Dendritic cell treated with granulocyte-macrophage colony-stimulating factor and Interleukin-4, amounts not matched to agents 40 ng/mL and 50 ng/mL, for 4 days (primary cell): ENCODE measurements at regions not wholly inside any gene's neighbourhood (a gene's known extent, or its start where the extent isn't known, plus 50 kb on each side); places are given as distances from the start of the nearest gene placed in this dataset.
A peak's percentile ranks its signal among the peaks of the same experiment; 100 is the strongest.
"Not testable (repeated sequence)": the region's sequence is repeated elsewhere in the genome, so short reads cannot be mapped to it uniquely, and the experiment has no call there.

Experiments
- H3K27ac Mint-ChIP-seq: one replicate; pipeline ENCODE4 v1.8.0; 2022; ENCODE audit warnings: mild to moderate bottlenecking, mixed read lengths
- H3K27me3 Mint-ChIP-seq: one replicate; pipeline ENCODE4 v1.8.0; 2022; ENCODE audit warnings: mild to moderate bottlenecking, mixed read lengths
- H3K36me3 Mint-ChIP-seq: one replicate; pipeline ENCODE4 v1.8.0; 2022; ENCODE audit warnings: low read depth, mixed read lengths
- H3K4me1 Mint-ChIP-seq: one replicate; pipeline ENCODE4 v1.8.0; 2022; ENCODE audit warnings: low read depth, mixed read lengths
- H3K4me3 Mint-ChIP-seq: one replicate; pipeline ENCODE4 v1.8.0; 2022; ENCODE audit warnings: mild to moderate bottlenecking, moderate library complexity, mixed read lengths
- H3K9me3 Mint-ChIP-seq: one replicate; pipeline ENCODE4 v1.8.0; 2022; ENCODE audit warnings: mixed read lengths
- intact Hi-C: fragments of 100-400 bp; cut with micrococcal nuclease; formaldehyde crosslinking; loops from one replicate; pipeline ENCODE4 v1.15.0; 2022

- intact Hi-C loops = no loop called here
- Mint-ChIP-seq H3K27me3 (peaks cover 14% of the 10 kb centered on the region), H3K4me3 (no peak overlapping the region), H3K9me3 (no peaks in the 10 kb centered on the region), H3K36me3 (no peaks in the 10 kb centered on the region), H3K27ac (no peak overlapping the region), H3K4me1 (peaks cover 12% of the 10 kb centered on the region)
Observed at GRCh38 chr22:22164541-22165272, 79.9 kb upstream of the VPREB1 start.

GRCh38 chr22:22161924-22162851, 82.4 kb upstream of the VPREB1 start:
- intact Hi-C loops = no loop called here

GRCh38 chr22:22160768-22161167, 83.8 kb upstream of the VPREB1 start:
- H3K4me1 Mint-ChIP-seq = peaks cover 16% of the 10 kb centered on the region
- H3K36me3 Mint-ChIP-seq, H3K27me3 Mint-ChIP-seq, H3K9me3 Mint-ChIP-seq, intact Hi-C loops, H3K4me3 Mint-ChIP-seq, H3K27ac Mint-ChIP-seq: not testable (repeated sequence)

More at GRCh38 chr22:22161924-22162851, 82.4 kb upstream of the VPREB1 start:
- H3K4me3 Mint-ChIP-seq = no peak overlapping the region
- no peaks in the 10 kb centered on the region for H3K36me3 Mint-ChIP-seq
- peaks cover 11% of the 10 kb centered on the region for H3K4me1 Mint-ChIP-seq
- peaks cover 11% of the 10 kb centered on the region for H3K27me3 Mint-ChIP-seq
- no peaks in the 10 kb centered on the region for H3K9me3 Mint-ChIP-seq
- H3K27ac Mint-ChIP-seq = no peak overlapping the region

DNA sequence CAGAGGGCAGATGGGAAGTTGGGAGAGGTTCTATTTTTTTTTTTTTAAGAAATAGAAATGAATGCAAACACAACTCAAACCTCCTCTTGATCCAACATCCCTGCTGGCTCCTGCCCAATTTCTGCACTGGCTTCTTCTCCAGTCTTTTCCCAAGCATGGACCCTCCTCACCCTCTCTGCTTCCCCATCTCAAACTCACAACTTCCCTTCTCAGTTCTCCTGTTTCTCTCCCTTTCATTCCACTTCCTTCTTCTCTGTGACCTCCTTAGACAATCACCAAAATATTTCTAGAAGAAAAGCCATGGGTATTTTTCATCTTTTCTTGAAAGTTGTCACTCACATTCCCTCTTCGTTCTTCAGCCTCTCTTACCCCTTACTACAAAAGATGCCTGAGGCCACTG, 85.2 kb upstream of the VPREB1 start:
- intact Hi-C loops = loop anchor here (5.0 kb wide), 1 partner anchor 78 kb away; no protein-coding TSS in a partner anchor
- no peak overlapping the region for H3K4me3 Mint-ChIP-seq
- no peaks in the 10 kb centered on the region for H3K9me3 Mint-ChIP-seq
- H3K4me1 Mint-ChIP-seq = peaks cover 23% of the 10 kb centered on the region
- H3K36me3 Mint-ChIP-seq = no peaks in the 10 kb centered on the region
- H3K27ac Mint-ChIP-seq = no peak overlapping the region
- H3K27me3 Mint-ChIP-seq = peaks cover 6% of the 10 kb centered on the region

GRCh38 chr22:22158965-22159364, 85.6 kb upstream of the VPREB1 start:
- peaks cover 6% of the 10 kb centered on the region for H3K27me3 Mint-ChIP-seq
- intact Hi-C loops = loop anchor here (5.0 kb wide), 1 partner anchor 78 kb away; no protein-coding TSS in a partner anchor
- H3K4me1 Mint-ChIP-seq = peaks cover 27% of the 10 kb centered on the region
- H3K27ac Mint-ChIP-seq = no peak overlapping the region
- H3K36me3 Mint-ChIP-seq = no peaks in the 10 kb centered on the region
- H3K9me3 Mint-ChIP-seq = no peaks in the 10 kb centered on the region
- H3K4me3 Mint-ChIP-seq = no peak overlapping the region

- Mint-ChIP-seq H3K4me1 (peaks cover 33% of the 10 kb centered on the region), H3K4me3 (no peak overlapping the region), H3K27me3 (peaks cover 4% of the 10 kb centered on the region), H3K27ac (no peak overlapping the region), H3K36me3 (no peaks in the 10 kb centered on the region), H3K9me3 (no peaks in the 10 kb centered on the region)
- intact Hi-C loops = loop anchor here (5.0 kb wide), 1 partner anchor 79 kb away; no protein-coding TSS in a partner anchor
Observed at GRCh38 chr22:22158207-22158816, 86.3 kb upstream of the VPREB1 start.

GRCh38 chr22:22157348-22157725, 87.2 kb upstream of the VPREB1 start:
- Mint-ChIP-seq H3K36me3 (no peaks in the 10 kb centered on the region), H3K4me3 (no peak overlapping the region), H3K9me3 (no peaks in the 10 kb centered on the region), H3K4me1 (peaks cover 38% of the 10 kb centered on the region), H3K27me3 (peaks cover 3% of the 10 kb centered on the region), H3K27ac (peak overlapping the region; percentile 69)
- intact Hi-C loops = loop anchor here (5.0 kb wide), 1 partner anchor 80 kb away; no protein-coding TSS in a partner anchor

DNA sequence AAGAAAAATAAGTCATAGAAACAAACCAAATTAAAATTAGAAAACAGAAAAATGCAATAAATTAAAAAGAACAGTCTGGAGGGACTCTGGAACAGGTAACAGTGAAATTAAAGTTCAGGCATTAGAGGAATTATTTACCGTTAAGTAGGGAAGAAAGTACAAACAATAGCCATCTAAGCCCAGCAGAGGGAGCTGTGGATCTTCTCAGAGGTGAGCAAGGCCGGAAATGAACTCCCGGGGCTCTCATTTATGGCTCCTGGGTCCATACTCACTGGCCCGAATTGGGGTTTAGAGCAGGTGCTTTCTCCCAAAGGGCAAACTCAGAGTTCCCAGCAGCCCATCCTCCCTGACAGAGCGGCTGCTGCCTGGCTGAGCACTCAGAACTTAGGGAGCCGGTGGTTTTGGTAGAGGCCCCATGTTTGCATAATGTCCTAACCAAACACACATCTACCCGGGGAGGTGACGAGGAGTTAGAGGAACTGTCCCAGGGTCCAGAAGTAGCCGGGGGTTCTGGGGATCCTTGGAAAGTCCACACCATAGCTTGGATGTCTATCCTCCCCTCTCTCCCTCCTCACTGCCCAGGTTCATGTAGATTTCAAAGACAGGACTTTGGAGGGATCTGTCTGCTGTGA, 87.8 kb upstream of the VPREB1 start:
- H3K27me3 Mint-ChIP-seq = no peaks in the 10 kb centered on the region
- peak overlapping the region; percentile 69 for H3K27ac Mint-ChIP-seq
- peaks cover 42% of the 10 kb centered on the region for H3K4me1 Mint-ChIP-seq
- no peak overlapping the region for H3K4me3 Mint-ChIP-seq
- no peaks in the 10 kb centered on the region for H3K36me3 Mint-ChIP-seq
- H3K9me3 Mint-ChIP-seq = no peaks in the 10 kb centered on the region
- intact Hi-C loops = loop anchor here (5.0 kb wide), 1 partner anchor 80 kb away; no protein-coding TSS in a partner anchor

DNA sequence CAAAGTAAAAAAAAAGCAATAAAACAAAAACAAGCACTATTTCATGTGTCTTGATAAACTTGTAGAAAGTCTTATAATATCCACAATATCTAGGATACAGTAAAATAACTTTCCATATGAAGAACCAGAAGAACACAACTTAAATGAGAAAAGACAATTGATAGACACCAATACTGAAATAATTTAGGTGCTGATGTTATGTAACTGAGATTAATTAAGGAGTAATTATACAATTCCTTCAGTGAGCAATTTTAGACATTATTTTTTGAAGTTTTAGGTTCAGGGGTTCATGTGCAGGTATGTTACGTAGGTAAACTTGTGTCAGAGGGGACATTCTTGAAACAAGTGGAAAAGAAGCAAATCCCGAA, 88.3 kb upstream of the VPREB1 start:
- intact Hi-C loops = loop anchor here (5.0 kb wide), 1 partner anchor 81 kb away; no protein-coding TSS in a partner anchor
- H3K27ac Mint-ChIP-seq = no peak overlapping the region
- no peak overlapping the region for H3K4me3 Mint-ChIP-seq
- peaks cover 46% of the 10 kb centered on the region for H3K4me1 Mint-ChIP-seq
- H3K9me3 Mint-ChIP-seq = no peaks in the 10 kb centered on the region
- H3K36me3 Mint-ChIP-seq = no peaks in the 10 kb centered on the region
- H3K27me3 Mint-ChIP-seq = no peaks in the 10 kb centered on the region

DNA sequence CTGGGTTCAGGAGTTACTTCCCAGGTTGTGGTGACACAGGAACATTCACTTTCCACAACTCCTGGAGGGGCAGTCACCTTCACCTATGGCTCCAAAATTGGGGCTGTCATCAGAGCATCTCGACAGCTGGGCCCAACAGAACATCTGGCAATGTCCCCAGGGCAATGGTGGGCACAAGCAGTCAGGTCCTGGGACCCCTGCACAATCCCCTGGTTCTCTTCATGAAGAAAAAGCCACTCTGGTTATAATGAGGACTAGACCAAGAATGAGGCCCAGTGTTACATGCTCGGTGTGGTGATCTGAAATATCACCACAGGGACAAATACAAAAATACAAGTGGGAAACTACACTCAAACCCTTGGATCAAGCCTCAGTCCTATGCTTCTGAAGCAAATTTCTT, 89.0 kb upstream of the VPREB1 start:
- peaks cover 46% of the 10 kb centered on the region for H3K4me1 Mint-ChIP-seq
- H3K9me3 Mint-ChIP-seq = no peaks in the 10 kb centered on the region
- intact Hi-C loops = loop anchor here (5.0 kb wide), 1 partner anchor 82 kb away; no protein-coding TSS in a partner anchor
- no peak overlapping the region for H3K27ac Mint-ChIP-seq
- H3K4me3 Mint-ChIP-seq = no peak overlapping the region
- no peaks in the 10 kb centered on the region for H3K27me3 Mint-ChIP-seq
- H3K36me3 Mint-ChIP-seq = no peaks in the 10 kb centered on the region

GRCh38 chr22:22155146-22155545, 89.4 kb upstream of the VPREB1 start:
- no peaks in the 10 kb centered on the region for H3K9me3 Mint-ChIP-seq
- peaks cover 46% of the 10 kb centered on the region for H3K4me1 Mint-ChIP-seq
- H3K27ac Mint-ChIP-seq = no peak overlapping the region
- intact Hi-C loops = loop anchor here (5.0 kb wide), 1 partner anchor 82 kb away; no protein-coding TSS in a partner anchor
- no peak overlapping the region for H3K4me3 Mint-ChIP-seq
- H3K27me3 Mint-ChIP-seq = no peaks in the 10 kb centered on the region
- no peaks in the 10 kb centered on the region for H3K36me3 Mint-ChIP-seq

- Mint-ChIP-seq H3K27me3 (peaks cover 4% of the 10 kb centered on the region), H3K36me3 (no peaks in the 10 kb centered on the region), H3K9me3 (no peaks in the 10 kb centered on the region), H3K4me1 (peaks cover 37% of the 10 kb centered on the region), H3K4me3 (no peak overlapping the region), H3K27ac (no peak overlapping the region)
- intact Hi-C loops = no loop called here
Observed at GRCh38 chr22:22154040-22154439, 90.5 kb upstream of the VPREB1 start.

DNA sequence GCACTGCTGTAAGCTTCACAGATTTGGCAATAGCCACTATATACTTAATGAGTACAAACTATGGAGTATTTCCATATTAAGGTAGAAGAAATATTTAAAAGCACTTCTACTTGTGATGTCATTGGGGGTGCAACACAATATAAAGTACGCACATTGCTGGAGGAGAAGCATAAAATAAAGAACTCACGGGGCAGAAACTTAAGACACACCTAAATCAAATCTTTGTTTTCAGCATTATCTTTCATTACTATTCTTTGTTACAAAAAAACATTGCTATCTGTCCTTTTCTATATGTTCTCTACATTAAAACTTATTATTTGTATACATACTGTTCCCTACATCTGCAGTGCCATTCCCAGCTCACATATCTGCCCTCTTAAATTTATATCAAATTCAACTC, 93.3 kb upstream of the VPREB1 start:
- no peak overlapping the region for H3K4me3 Mint-ChIP-seq
- H3K9me3 Mint-ChIP-seq = no peaks in the 10 kb centered on the region
- peaks cover 16% of the 10 kb centered on the region for H3K27me3 Mint-ChIP-seq
- no peak overlapping the region for H3K27ac Mint-ChIP-seq
- intact Hi-C loops = no loop called here
- H3K36me3 Mint-ChIP-seq = no peaks in the 10 kb centered on the region
- peaks cover 30% of the 10 kb centered on the region for H3K4me1 Mint-ChIP-seq
